Cardiac muscle cell (in vitro differentiated cells and primary cell): ENCODE measurements at regions not wholly inside any gene's neighbourhood (a gene's known extent, or its start where the extent isn't known, plus 50 kb on each side); places are given as distances from the start of the nearest gene placed in this dataset.
A peak's percentile ranks its signal among the peaks of the same experiment; 100 is the strongest.
"Not testable (repeated sequence)": the region's sequence is repeated elsewhere in the genome, so short reads cannot be mapped to it uniquely, and the experiment has no call there.

Experiments used
- DNase-seq, 2 donors: peaks; one replicate each; pipeline versions ENCODE4 v3.0.0 to v3.0.0-alpha.2; 2010 to 2017; ENCODE audit warnings: low read depth in 1 of 2, low spot score in 1 of 2
- H3K27ac ChIP-seq: fragments of 200-600 bp; sonication (generic); 2 replicates; pipeline ENCODE4 v1.5.1; 2016
- H3K27me3 ChIP-seq: fragments of 200-600 bp; sonication (generic); 2 replicates; pipeline ENCODE4 v1.6.0; 2016; ENCODE audit warnings: control low read depth
- H3K36me3 ChIP-seq: fragments of 200-600 bp; sonication (generic); 2 replicates; pipeline ENCODE4 v1.5.1; 2016; ENCODE audit warnings: control low read depth
- H3K4me1 ChIP-seq: fragments of 200-600 bp; sonication (generic); 2 replicates; pipeline ENCODE4 v1.8.1; 2017; ENCODE audit warnings: low read depth, mild to moderate bottlenecking, mixed run types
- H3K4me3 ChIP-seq: fragments of 200-600 bp; sonication (generic); 2 replicates; pipeline ENCODE4 v1.5.1; 2016; ENCODE audit warnings: mild to moderate bottlenecking
- H3K9me3 ChIP-seq: fragments of 200-600 bp; sonication (generic); 2 replicates; pipeline ENCODE4 v1.5.1; 2017; ENCODE audit warnings: low read depth, mild to moderate bottlenecking, control low read depth
- TF ChIP-seq, protein P1 (sequence below): IDR thresholded peaks from 2 replicates; pipeline ENCODE4 v1.5.1; 2012; ENCODE audit warnings: low read depth, mild to moderate bottlenecking, low read length

DNA sequence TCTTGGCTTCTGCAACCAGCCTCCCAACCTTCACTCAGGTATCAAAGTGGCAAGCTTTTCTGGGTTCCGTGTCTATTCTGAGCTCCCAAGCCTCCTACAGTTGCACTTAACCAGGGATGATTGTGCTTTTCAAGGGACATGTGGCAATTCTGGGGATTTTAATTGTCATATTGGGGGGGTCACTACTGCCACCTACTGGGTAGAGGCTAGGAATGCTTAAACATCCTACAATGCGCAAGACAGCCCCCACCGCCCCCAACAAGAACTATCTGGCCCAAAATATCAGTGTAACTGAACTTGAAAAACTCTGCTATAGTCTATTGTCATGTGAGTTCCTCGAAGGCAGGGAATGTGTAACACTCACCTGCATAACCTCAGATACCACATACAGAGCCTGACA lies 129.3 kb upstream of the RRN3 start:
- not testable (repeated sequence) for H3K4me3 ChIP-seq, H3K36me3 ChIP-seq, DNase-seq, H3K4me1 ChIP-seq, H3K27me3 ChIP-seq, H3K27ac ChIP-seq, H3K9me3 ChIP-seq

DNA sequence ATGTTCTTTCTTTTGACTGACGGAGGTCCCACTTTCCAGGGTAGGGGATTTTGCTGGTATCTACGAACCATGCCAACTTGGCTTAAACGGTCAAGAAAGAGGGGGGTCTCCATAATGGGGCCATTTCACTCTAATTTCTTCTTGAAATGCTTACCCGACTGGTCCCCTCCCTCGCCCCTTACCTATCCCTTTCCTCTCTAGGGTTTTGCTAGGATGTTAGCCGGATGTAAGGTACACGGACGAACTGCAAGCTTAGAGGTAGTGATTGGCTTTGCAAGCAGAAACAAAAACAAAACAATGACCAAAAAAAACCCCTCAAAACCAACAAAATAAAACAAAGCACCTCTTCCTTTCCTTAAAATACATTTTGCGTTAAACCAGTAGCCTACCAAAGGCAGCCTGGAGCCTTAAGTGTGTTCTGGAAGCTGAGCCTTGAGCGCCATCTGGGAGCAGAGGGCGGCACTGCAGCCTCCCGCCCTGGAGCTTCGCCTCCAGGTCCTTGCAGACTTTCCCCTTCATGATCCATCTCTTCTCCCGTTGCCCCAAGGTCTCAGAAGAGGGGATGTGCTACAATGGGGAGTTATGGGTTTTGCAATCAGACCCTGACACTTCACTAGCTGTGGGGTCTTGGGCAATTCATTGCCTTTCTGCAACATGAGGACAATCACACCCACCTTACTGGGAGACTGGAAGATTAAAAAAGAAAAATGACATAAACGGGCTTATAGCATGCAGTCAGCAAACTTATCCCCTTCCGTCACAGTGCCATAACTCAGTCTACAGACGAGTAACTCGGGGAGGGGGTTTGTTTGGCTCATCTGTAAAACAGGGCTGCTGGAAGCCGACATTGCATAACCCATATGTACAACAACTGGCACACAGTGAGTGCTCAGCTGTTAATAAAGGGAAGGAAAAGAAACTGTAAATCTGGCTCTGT lies 125.9 kb upstream of the RRN3 start:
- H3K27me3 ChIP-seq, H3K9me3 ChIP-seq, H3K4me1 ChIP-seq, H3K27ac ChIP-seq, H3K36me3 ChIP-seq, H3K4me3 ChIP-seq: not testable (repeated sequence)
- DNase-seq = peak in 1 of 2 donors; percentile 22
- TF ChIP-seq, protein P1, sequence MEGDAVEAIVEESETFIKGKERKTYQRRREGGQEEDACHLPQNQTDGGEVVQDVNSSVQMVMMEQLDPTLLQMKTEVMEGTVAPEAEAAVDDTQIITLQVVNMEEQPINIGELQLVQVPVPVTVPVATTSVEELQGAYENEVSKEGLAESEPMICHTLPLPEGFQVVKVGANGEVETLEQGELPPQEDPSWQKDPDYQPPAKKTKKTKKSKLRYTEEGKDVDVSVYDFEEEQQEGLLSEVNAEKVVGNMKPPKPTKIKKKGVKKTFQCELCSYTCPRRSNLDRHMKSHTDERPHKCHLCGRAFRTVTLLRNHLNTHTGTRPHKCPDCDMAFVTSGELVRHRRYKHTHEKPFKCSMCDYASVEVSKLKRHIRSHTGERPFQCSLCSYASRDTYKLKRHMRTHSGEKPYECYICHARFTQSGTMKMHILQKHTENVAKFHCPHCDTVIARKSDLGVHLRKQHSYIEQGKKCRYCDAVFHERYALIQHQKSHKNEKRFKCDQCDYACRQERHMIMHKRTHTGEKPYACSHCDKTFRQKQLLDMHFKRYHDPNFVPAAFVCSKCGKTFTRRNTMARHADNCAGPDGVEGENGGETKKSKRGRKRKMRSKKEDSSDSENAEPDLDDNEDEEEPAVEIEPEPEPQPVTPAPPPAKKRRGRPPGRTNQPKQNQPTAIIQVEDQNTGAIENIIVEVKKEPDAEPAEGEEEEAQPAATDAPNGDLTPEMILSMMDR = peak; percentile 53

DNA sequence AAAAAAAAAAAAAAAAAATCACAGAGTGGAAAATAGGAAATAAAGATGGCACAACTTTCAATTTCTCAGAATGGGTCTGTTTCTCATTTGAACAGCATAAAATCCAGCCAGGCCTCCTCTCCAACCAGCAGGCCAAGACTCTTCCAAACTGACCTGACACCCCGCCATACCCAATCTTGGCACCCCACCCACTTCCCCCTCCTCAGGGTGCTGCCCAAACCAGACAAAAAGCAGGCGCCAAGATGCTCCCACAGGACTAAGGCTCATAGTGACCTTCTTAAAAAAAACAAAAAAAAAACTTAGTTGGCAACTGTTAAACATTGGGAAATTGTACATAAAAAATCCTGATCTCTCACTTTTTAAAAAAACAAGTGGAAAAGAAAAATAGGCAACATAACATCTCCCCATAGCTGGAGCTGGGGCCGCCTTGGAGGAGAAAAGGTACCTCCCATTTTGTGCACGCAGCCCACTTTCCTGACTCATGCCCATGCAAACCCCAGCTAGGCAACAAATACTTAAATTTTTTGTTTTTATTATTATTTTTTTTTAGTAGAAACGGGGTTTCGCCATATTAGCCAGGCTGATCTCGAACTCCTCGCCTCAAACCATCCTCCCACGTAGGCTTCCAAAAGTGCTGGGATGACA lies 124.9 kb upstream of the RRN3 start:
- not testable (repeated sequence) for H3K4me3 ChIP-seq, DNase-seq, H3K9me3 ChIP-seq, H3K4me1 ChIP-seq, H3K27ac ChIP-seq, H3K27me3 ChIP-seq, H3K36me3 ChIP-seq

DNA sequence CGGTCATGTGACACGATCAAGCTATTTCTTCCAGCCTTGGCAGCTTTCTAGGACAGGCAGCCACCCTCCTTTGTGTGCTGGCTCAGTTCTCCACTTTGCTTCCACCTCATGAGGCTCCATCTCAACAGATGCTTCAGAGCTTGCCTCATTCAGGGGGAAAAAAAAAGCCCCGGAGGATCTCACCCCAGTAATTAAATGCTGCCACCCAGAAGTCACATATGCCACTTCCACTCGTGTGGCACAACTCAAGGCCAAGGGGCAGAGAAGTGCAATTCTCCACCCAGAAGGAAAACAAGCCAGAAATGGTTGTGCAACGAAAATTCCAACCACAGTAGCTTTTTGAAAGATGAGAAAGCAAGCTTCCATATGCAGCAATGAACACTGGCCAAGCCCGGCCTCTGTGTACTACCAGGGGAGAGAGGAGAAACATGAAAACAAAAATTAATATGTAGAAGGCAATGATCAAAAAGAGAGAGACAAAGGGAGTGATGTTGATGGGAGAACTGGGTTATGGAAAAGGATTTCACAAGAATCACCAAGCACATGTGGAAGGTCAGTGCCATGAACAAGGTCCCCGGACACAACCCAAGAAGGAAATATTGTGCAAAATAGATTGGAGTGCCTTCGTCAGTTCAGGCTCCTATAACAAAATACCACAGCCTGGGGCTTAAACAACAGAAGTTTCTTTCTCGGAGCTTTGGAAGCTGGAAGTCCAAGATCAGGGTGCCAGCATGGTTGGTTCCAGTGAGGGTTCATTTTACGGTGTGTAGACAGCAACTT lies 113.3 kb upstream of the RRN3 start:
- DNase-seq = peak in 1 of 2 donors; percentile 18
- not testable (repeated sequence) for H3K9me3 ChIP-seq, H3K27ac ChIP-seq, H3K4me1 ChIP-seq, H3K27me3 ChIP-seq, H3K4me3 ChIP-seq, H3K36me3 ChIP-seq

DNA sequence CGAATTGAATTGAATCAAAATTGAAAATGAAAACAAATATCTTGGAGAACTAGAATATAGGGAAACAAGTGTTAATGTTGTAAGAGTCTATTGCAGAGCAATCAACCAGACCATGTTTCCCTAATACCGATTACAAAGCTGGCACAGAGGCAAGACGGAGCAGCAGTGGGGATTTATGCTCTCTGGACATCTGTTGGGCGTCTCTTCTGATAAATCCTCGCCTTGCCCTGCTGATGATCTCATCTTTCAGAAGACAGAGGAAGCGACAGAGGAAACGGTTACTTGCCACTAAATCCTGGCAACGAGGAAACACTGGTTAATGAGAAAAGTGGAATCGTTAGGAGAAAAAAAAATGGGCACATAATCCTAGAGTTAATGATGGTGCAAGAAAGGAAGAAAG lies 112.4 kb upstream of the RRN3 start:
- not testable (repeated sequence) for H3K4me3 ChIP-seq, H3K9me3 ChIP-seq, DNase-seq, H3K4me1 ChIP-seq, H3K27me3 ChIP-seq, H3K36me3 ChIP-seq, H3K27ac ChIP-seq

DNA sequence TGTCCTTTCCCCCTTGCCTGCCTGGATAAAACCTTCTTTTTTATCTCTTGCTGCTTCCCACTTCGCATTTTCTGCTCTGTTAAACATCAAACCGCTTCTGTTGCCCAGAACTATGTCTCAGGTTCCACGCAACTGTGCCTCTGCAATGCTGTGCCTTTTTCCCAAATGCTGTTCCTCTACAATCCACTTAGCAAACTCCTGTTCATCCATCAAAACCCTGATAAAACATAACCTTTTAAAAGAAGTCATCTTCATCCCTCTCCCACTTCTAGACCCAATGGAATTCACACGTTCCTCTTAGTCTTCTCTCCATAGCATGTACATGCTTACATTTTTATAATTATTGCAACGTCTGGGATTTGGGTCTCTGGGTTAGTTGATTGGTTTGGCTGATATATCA lies 111.9 kb upstream of the RRN3 start:
- not testable (repeated sequence) for H3K4me1 ChIP-seq, H3K4me3 ChIP-seq, H3K9me3 ChIP-seq, H3K27me3 ChIP-seq, H3K36me3 ChIP-seq, DNase-seq, H3K27ac ChIP-seq

DNA sequence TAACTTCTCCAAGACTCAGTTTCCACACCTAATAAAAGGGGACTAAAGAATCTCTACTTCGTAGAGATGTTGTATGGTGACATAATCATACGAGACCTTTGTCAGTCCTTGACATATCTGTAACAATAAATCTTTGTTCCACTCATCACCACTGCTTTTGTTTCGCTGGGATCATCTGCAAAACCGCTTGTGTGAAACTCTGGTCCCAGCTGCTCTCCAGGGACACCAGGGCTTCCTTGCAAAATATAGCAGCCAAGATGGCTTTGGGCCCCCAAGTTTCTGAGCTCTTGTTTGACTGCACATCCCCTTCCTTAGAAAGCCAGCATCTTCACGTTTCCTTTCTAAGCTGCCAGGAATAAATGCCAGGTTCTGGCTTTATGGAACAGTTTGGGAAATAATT lies 110.5 kb upstream of the RRN3 start:
- H3K27ac ChIP-seq, H3K4me1 ChIP-seq, H3K4me3 ChIP-seq, DNase-seq, H3K27me3 ChIP-seq, H3K9me3 ChIP-seq, H3K36me3 ChIP-seq: not testable (repeated sequence)

DNA sequence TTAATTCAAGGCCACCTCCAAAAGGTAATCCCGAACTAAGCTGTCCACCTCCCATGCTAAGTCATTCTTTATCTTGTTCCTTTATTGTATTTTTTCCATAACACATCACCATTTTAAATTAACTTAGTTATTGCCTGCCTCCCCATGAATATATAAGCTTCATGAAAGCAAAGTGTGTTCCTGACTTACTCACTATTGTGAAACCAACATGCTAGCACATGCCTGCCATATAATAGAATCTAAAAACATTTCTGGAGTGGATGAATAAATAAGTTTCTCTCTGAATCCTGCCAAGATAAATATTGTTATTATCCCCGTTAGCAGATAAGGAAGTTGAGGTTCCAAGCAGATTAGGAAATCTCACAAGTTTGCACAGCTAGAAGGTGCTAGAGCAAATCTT lies 98.7 kb upstream of the RRN3 start:
- H3K36me3 ChIP-seq, H3K4me3 ChIP-seq, H3K27me3 ChIP-seq, H3K9me3 ChIP-seq, H3K27ac ChIP-seq, H3K4me1 ChIP-seq: not testable (repeated sequence)
- peak in 1 of 2 donors; percentile 8 for DNase-seq

DNA sequence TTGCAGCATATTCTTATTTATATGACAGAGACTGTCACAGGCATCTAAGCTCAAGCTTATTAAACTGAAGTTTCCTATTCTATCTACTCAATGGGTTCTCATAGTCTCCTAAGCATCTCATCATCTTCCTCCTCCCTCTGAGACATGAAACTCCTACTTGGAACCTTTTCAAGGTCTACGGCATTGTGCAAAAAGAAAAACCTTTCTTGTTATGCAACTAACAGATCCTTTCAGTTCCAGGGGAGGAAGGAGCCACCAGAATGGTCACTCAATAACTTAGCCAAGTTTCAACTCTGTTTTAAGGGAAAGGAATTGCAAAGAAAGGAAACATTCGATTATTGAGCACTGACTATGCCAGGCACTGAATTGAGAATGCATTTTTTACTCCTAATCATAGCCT lies 98.1 kb upstream of the RRN3 start:
- H3K27ac ChIP-seq, DNase-seq, H3K4me1 ChIP-seq, H3K27me3 ChIP-seq, H3K36me3 ChIP-seq, H3K9me3 ChIP-seq, H3K4me3 ChIP-seq: not testable (repeated sequence)

DNA sequence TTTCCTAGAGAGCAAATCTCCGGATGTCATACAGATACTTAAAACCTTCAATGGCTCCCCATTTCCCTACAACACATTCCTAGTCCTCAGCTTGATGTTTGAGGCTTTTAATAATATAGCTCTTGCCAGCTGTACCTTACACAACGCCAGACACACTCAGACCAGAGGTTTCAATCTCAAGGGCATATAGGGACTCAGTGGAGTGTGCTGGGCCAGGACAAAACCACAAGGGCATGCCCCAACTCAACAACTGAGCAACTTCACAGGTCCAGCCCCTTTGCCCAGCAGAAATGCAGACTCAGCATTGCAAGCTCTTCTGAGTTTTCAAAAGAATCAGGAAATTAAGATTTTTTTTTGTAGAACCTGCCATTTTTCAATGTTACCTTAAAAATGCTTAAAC lies 95.4 kb upstream of the RRN3 start:
- not testable (repeated sequence) for H3K36me3 ChIP-seq, H3K4me1 ChIP-seq, DNase-seq, H3K9me3 ChIP-seq, H3K4me3 ChIP-seq, H3K27me3 ChIP-seq, H3K27ac ChIP-seq
